ENCODE measurements at regions not wholly inside any gene's neighbourhood (a gene's known extent, or its start where the extent isn't known, plus 50 kb on each side); places are given as distances from the start of the nearest gene placed in this dataset.

GRCh38 chr17:36768394-36768793 is 167.0 kb downstream of the MRM1 start:
- no peak for TF ChIP-seq SNAI2 (CRISPR knock-in tag; IDR thresholded peaks at IDR 0.05)
- no peak for TF ChIP-seq ZFP3 (CRISPR knock-in tag; IDR thresholded peaks at IDR 0.05)
- no peak for TF ChIP-seq TCF4 (CRISPR knock-in tag; IDR thresholded peaks at IDR 0.05; ENCODE audit: borderline replicate concordance)
- no peak for TF ChIP-seq GLIS3 (CRISPR knock-in tag; IDR thresholded peaks at IDR 0.05)
- TF ChIP-seq ZC3H10 (CRISPR knock-in tag; IDR thresholded peaks at IDR 0.05), result no peak
